ENCODE measurements at regions not wholly inside any gene's neighbourhood (a gene's known extent, or its start where the extent isn't known, plus 50 kb on each side); places are given as distances from the start of the nearest gene placed in this dataset.

GRCh38 chr15:39417366-39418134 is 163.3 kb upstream of the THBS1 start:
- no peak for TF ChIP-seq CTCF (IDR thresholded peaks at IDR 0.05; ENCODE audit: insufficient read depth, low read length, poor library complexity, severe bottlenecking)
- no peak for TF ChIP-seq EZH2phosphoT487 (conservative IDR thresholded peaks at IDR 0.05; ENCODE audit: low read length)

Measured in SU-DHL-6 (cell line).